ENCODE measurements at regions not wholly inside any gene's neighbourhood (a gene's known extent, or its start where the extent isn't known, plus 50 kb on each side); places are given as distances from the start of the nearest gene placed in this dataset.

- TF ChIP-seq EZH2 (IDR thresholded peaks at IDR 0.05; ENCODE audit: low read depth, low read length, severe bottlenecking) = no peak
- TF ChIP-seq SIRT6 (IDR thresholded peaks at IDR 0.05; ENCODE audit: low read length) = no peak
These were observed 91.0 kb downstream of the NPAP1 start (continued) for GRCh38 chr15:24766511-24767133.
